ENCODE measurements at regions not wholly inside any gene's neighbourhood (a gene's known extent, or its start where the extent isn't known, plus 50 kb on each side); places are given as distances from the start of the nearest gene placed in this dataset.

DNA sequence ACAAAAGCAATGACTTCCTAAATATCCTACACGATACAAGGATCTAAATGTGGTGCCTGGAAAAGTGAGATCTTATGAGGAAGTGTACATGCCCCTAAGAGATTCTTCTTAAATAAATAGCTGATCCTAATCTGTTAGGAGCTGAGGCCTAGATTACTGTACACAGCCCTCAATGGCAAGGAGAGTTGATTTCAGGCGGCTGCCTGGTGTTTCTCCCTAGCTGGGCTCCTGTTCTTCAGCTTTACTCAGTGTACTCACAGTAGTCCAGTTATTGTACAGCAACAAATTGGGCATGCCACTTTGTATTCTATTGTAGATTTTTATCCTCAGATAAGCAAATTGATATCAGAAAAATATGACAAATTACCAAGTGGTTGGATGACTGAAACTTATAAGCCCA, 358.2 kb upstream of the PDGFD start:
- Histone ChIP-seq H3K9ac (ENCODE audit: insufficient read depth, low read depth, low read length) (no peak overlapping the region), H3K9me3 (ENCODE audit: low read length) (no peaks in the 10 kb centered on the region), H3K4me2 (ENCODE audit: low read depth, low read length) (no peak overlapping the region), H3K4me1 (ENCODE audit: insufficient read depth, low read length) (no peaks in the 10 kb centered on the region), H2AFZ (ENCODE audit: low read length) (no peak overlapping the region), H4K20me1 (ENCODE audit: insufficient read depth, low read length) (no peaks in the 10 kb centered on the region), H3K79me2 (ENCODE audit: insufficient read depth, low read length) (no peaks in the 10 kb centered on the region), H3K4me3 (replicated peaks in 1 of 3; ENCODE audit: insufficient read depth in 1 of 3, low read depth in 2 of 3, low read length in 3 of 3) (no peak overlapping the region), H3K36me3 (replicated peaks in 1 of 2; ENCODE audit: control insufficient read depth in 1 of 2, insufficient read depth in 2 of 2, low read length in 2 of 2) (no peaks in the 10 kb centered on the region), H3K27ac (ENCODE audit: extremely low read length, insufficient read depth, low read length) (no peak overlapping the region), H3K27me3 (ENCODE audit: control insufficient read depth in 1 of 2, insufficient read depth in 2 of 2, low read length in 2 of 2) (no peaks in the 10 kb centered on the region)
- intact Hi-C loops (cut with micrococcal nuclease; ENCODE audit: unreplicated experiment) (no loop called here), in situ Hi-C loops (cut with HindIII; ENCODE audit: extremely low pct_ligation_motif_present, low pct_unique_long_range_greater_than_20kb) (no loop called here)
- FAIRE-seq (no peak), ATAC-seq (no peak), DNase-seq (ENCODE audit: low spot score) (no peak)
- POLR2A ChIA-PET: no interaction called here
- CTCF ChIA-PET (ENCODE audit: low intra/inter-chr PET ratio, low total read pairs): no interaction called here
- no TSS peak for BruUV-seq (replicated peaks)
- WGBS (ENCODE audit: low lambda C conversion rate): 2% methylated on average over 2 of the region's 2 CpGs
- TF ChIP-seq, protein P1, sequence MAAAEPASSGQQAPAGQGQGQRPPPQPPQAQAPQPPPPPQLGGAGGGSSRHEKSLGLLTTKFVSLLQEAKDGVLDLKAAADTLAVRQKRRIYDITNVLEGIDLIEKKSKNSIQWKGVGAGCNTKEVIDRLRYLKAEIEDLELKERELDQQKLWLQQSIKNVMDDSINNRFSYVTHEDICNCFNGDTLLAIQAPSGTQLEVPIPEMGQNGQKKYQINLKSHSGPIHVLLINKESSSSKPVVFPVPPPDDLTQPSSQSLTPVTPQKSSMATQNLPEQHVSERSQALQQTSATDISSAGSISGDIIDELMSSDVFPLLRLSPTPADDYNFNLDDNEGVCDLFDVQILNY (CRISPR knock-in tag; conservative IDR thresholded peaks at IDR 0.05): no peak
- TF ChIP-seq ZNF672 (CRISPR knock-in tag; IDR thresholded peaks at IDR 0.05): no peak
- no peak for TF ChIP-seq RBM22 (optimal IDR thresholded peaks at IDR 0.05; ENCODE audit: low read length)
- TF ChIP-seq MBNL3 (CRISPR knock-in tag; conservative IDR thresholded peaks at IDR 0.05): no peak
- TF ChIP-seq NR1H2 (CRISPR knock-in tag; IDR thresholded peaks at IDR 0.05; ENCODE audit: borderline replicate concordance, low read depth): no peak
- TF ChIP-seq ZC3H4 (CRISPR knock-in tag; IDR thresholded peaks at IDR 0.05; ENCODE audit: borderline replicate concordance): no peak
- TF ChIP-seq ZNF703 (CRISPR knock-in tag; IDR thresholded peaks at IDR 0.05; ENCODE audit: borderline replicate concordance): no peak

DNA sequence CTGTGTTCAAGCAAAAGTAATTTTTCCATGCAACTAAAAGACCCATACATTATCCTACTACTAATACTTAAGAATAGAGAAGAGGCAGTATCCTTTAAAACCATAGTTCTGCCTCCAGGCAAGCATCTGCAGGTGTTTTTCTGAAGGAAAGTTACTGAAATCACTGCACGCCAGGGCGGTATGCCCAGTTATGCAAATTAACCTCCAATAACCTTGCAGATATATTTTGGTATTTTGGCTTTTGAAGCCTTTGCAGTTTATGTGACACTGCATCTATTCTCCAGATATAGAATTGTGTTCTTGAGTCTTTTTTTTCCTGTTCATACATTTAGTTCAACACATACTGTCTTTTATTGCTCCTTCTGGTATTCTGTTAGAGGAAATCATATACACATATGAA, 346.2 kb upstream of the PDGFD start:
- no peaks in the 10 kb centered on the region for H3K9me3 ChIP-seq (ENCODE audit: low read length)
- no peaks in the 10 kb centered on the region for H3K36me3 ChIP-seq (replicated peaks in 1 of 2; ENCODE audit: control insufficient read depth in 1 of 2, insufficient read depth in 2 of 2, low read length in 2 of 2)
- no peaks in the 10 kb centered on the region for H3K27me3 ChIP-seq (ENCODE audit: control insufficient read depth in 1 of 2, insufficient read depth in 2 of 2, low read length in 2 of 2)
- H3K79me2 ChIP-seq (ENCODE audit: insufficient read depth, low read length): no peaks in the 10 kb centered on the region
- H3K4me2 ChIP-seq (ENCODE audit: low read depth, low read length): no peak overlapping the region
- H3K9ac ChIP-seq (ENCODE audit: insufficient read depth, low read depth, low read length): no peak overlapping the region
- no peaks in the 10 kb centered on the region for H3K4me1 ChIP-seq (ENCODE audit: insufficient read depth, low read length)
- WGBS (ENCODE audit: low lambda C conversion rate): 0% methylated on average over 2 of the region's 2 CpGs
- ChIA-PET POLR2A (no interaction called here), CTCF (ENCODE audit: low intra/inter-chr PET ratio, low total read pairs) (no interaction called here)
- H4K20me1 ChIP-seq (ENCODE audit: insufficient read depth, low read length): no peaks in the 10 kb centered on the region
- TF ChIP-seq PHF21A (CRISPR knock-in tag; IDR thresholded peaks at IDR 0.05): no peak
- TF ChIP-seq ZNF253 (CRISPR knock-in tag; IDR thresholded peaks at IDR 0.05; ENCODE audit: borderline replicate concordance): no peak
- TF ChIP-seq, protein P2, sequence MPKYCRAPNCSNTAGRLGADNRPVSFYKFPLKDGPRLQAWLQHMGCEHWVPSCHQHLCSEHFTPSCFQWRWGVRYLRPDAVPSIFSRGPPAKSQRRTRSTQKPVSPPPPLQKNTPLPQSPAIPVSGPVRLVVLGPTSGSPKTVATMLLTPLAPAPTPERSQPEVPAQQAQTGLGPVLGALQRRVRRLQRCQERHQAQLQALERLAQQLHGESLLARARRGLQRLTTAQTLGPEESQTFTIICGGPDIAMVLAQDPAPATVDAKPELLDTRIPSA (CRISPR knock-in tag; IDR thresholded peaks at IDR 0.05; ENCODE audit: borderline replicate concordance): no peak
- TF ChIP-seq ESRRA (CRISPR knock-in tag; IDR thresholded peaks at IDR 0.05; ENCODE audit: low read depth): no peak
- no peak for TF ChIP-seq KAT2B (IDR thresholded peaks at IDR 0.05; ENCODE audit: borderline replicate concordance, low read depth, low read length)
- TF ChIP-seq JUNB (CRISPR knock-in tag; IDR thresholded peaks at IDR 0.05; ENCODE audit: borderline replicate concordance): no peak
- no peak for TF ChIP-seq LCORL (IDR thresholded peaks at IDR 0.05)
- no peak for TF ChIP-seq LCORL (CRISPR knock-in tag; IDR thresholded peaks at IDR 0.05)
- in situ Hi-C loops (cut with HindIII; ENCODE audit: extremely low pct_ligation_motif_present, low pct_unique_long_range_greater_than_20kb): no loop called here
- intact Hi-C loops (cut with micrococcal nuclease; ENCODE audit: unreplicated experiment): no loop called here
- H3K4me3 ChIP-seq (replicated peaks in 1 of 3; ENCODE audit: insufficient read depth in 1 of 3, low read depth in 2 of 3, low read length in 3 of 3): no peak overlapping the region
- no peak overlapping the region for H2AFZ ChIP-seq (ENCODE audit: low read length)
- FAIRE-seq (no peak), ATAC-seq (no peak), DNase-seq (ENCODE audit: low spot score) (no peak)
- no TSS peak for BruUV-seq (replicated peaks)
- no peak overlapping the region for H3K27ac ChIP-seq (ENCODE audit: extremely low read length, insufficient read depth, low read length)
